ENCODE measurements at regions not wholly inside any gene's neighbourhood (a gene's known extent, or its start where the extent isn't known, plus 50 kb on each side); places are given as distances from the start of the nearest gene placed in this dataset.
"Not testable (repeated sequence)": the region's sequence is repeated elsewhere in the genome, so short reads cannot be mapped to it uniquely, and the experiment has no call there.

GRCh38 chr2:80947601-80948130 lies 643.1 kb upstream of the LRRTM1 start:
- no peak for DNase-seq (ENCODE audit: low spot score)
- TF ChIP-seq, protein P1, sequence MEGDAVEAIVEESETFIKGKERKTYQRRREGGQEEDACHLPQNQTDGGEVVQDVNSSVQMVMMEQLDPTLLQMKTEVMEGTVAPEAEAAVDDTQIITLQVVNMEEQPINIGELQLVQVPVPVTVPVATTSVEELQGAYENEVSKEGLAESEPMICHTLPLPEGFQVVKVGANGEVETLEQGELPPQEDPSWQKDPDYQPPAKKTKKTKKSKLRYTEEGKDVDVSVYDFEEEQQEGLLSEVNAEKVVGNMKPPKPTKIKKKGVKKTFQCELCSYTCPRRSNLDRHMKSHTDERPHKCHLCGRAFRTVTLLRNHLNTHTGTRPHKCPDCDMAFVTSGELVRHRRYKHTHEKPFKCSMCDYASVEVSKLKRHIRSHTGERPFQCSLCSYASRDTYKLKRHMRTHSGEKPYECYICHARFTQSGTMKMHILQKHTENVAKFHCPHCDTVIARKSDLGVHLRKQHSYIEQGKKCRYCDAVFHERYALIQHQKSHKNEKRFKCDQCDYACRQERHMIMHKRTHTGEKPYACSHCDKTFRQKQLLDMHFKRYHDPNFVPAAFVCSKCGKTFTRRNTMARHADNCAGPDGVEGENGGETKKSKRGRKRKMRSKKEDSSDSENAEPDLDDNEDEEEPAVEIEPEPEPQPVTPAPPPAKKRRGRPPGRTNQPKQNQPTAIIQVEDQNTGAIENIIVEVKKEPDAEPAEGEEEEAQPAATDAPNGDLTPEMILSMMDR (IDR thresholded peaks at IDR 0.05): no peak
- H3K27ac ChIP-seq: no peak overlapping the region
- H3K4me3 ChIP-seq: no peak overlapping the region

DNA sequence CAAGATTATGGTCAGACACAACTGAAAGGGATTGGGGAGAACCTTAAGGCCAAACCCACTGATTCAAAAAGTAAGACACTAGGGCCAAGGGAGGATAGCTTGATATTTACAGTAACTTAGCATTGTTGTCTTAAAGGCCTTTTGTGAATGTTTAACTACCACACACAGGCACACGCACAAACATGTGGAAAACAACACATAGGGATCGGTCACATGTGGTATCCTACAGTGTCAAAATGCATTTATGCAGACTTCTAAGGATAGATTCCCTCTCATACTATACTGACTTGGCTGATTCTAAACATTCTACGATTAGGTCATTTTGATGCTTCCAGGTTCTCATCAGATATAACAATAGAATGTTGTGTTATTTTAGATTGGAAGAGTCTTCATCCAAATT lies 638.9 kb upstream of the LRRTM1 start:
- DNase-seq (ENCODE audit: low spot score): no peak
- TF ChIP-seq, protein P1 (IDR thresholded peaks at IDR 0.05): no peak
- Histone ChIP-seq H3K4me3 (no peak overlapping the region), H3K27ac (no peak overlapping the region)

- Histone ChIP-seq H3K27ac (no peak overlapping the region), H3K4me3 (no peak overlapping the region)
- TF ChIP-seq, protein P1 (IDR thresholded peaks at IDR 0.05): no peak
- DNase-seq (ENCODE audit: low spot score): no peak
Measured at GRCh38 chr2:80942766-80943165, 638.2 kb upstream of the LRRTM1 start.

- Histone ChIP-seq H3K4me3 (no peak overlapping the region), H3K27ac (no peak overlapping the region)
- TF ChIP-seq, protein P1 (IDR thresholded peaks at IDR 0.05): no peak
- DNase-seq (ENCODE audit: low spot score): no peak
Measured at GRCh38 chr2:80938463-80938862, 633.9 kb upstream of the LRRTM1 start.

- not testable (repeated sequence) for H3K27ac ChIP-seq; H3K4me3 ChIP-seq; DNase-seq (ENCODE audit: low spot score)
Measured at GRCh38 chr2:80931820-80932219, 627.3 kb upstream of the LRRTM1 start.

- TF ChIP-seq, protein P1 (IDR thresholded peaks at IDR 0.05): no peak
- Histone ChIP-seq H3K27ac (no peak overlapping the region), H3K4me3 (no peak overlapping the region)
- DNase-seq (ENCODE audit: low spot score): no peak
Measured at GRCh38 chr2:80930777-80931176, 626.2 kb upstream of the LRRTM1 start.

DNA sequence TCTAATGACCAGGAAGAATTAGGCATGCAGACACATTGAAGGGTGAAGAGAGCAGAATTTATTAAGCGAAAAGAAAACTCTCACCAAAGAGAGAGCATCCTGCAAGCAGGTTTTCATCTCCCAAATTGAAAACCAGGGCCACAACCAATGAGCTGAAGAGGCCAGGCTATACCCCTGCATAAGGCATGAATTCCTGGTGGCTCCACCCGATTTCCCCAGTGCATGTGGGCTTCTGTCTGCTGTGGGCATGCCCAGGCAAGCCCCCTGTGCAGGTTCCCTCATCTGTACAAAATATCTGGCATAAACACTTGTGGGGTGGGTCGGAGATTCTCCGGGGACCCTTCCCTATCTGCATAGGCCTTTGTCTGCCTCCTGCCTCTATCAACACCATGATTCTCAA lies 621.6 kb upstream of the LRRTM1 start:
- TF ChIP-seq, protein P1 (IDR thresholded peaks at IDR 0.05): no peak
- H3K27ac ChIP-seq: no peak overlapping the region
- no peak for DNase-seq (ENCODE audit: low spot score)
- H3K4me3 ChIP-seq: no peak overlapping the region

- no peak for DNase-seq (ENCODE audit: low spot score)
- Histone ChIP-seq H3K4me3 (no peak overlapping the region), H3K27ac (no peak overlapping the region)
- TF ChIP-seq, protein P1 (IDR thresholded peaks at IDR 0.05): no peak
Measured at GRCh38 chr2:80896576-80896975, 592.0 kb upstream of the LRRTM1 start.

Data from coronary artery (tissue), 2 donors.